WTC11 (cell line): ENCODE measurements at regions not wholly inside any gene's neighbourhood (a gene's known extent, or its start where the extent isn't known, plus 50 kb on each side); places are given as distances from the start of the nearest gene placed in this dataset.

ENCODE experiments used
- CBFB ChIP-seq: sonication (generic); formaldehyde crosslinking; IDR thresholded peaks from 2 replicates; pipeline ENCODE4 v1.8.1; 2022; ENCODE audit warnings: mild to moderate bottlenecking, low read depth, missing genetic modification reagents
- JUN ChIP-seq: sonication (generic); formaldehyde crosslinking; IDR thresholded peaks from 2 replicates; pipeline ENCODE4 v1.8.0; 2023; ENCODE audit warnings: mild to moderate bottlenecking, missing genetic modification reagents
- NFYB ChIP-seq: sonication (generic); formaldehyde crosslinking; conservative IDR thresholded peaks from 2 replicates; pipeline ENCODE4 v1.8.0; 2022; ENCODE audit warnings: low read depth, missing genetic modification reagents
- ZBTB21 ChIP-seq: sonication (generic); formaldehyde crosslinking; IDR thresholded peaks from 2 replicates; pipeline ENCODE4 v1.8.1; 2023; ENCODE audit warnings: mild to moderate bottlenecking, missing genetic modification reagents, borderline replicate concordance
- TF ChIP-seq, protein P1 (sequence below): sonication (generic); formaldehyde crosslinking; IDR thresholded peaks from 2 replicates; pipeline ENCODE4 v1.8.0; 2022; ENCODE audit warnings: mild to moderate bottlenecking, missing genetic modification reagents
- TF ChIP-seq, protein P2 (sequence below): sonication (generic); formaldehyde crosslinking; IDR thresholded peaks from 2 replicates; pipeline ENCODE4 v1.8.1; 2022; ENCODE audit warnings: low read depth, missing genetic modification reagents, borderline replicate concordance
- TF ChIP-seq, protein P3 (sequence below): sonication (generic); formaldehyde crosslinking; IDR thresholded peaks from 2 replicates; pipeline ENCODE4 v1.8.1; 2023; ENCODE audit warnings: mild to moderate bottlenecking, missing genetic modification reagents
- TF ChIP-seq, protein P4 (sequence below): fragments of 200-600 bp; IDR thresholded peaks from 2 replicates; pipeline ENCODE4 v1.8.0; 2022; ENCODE audit warnings: antibody characterized with exemption

DNA sequence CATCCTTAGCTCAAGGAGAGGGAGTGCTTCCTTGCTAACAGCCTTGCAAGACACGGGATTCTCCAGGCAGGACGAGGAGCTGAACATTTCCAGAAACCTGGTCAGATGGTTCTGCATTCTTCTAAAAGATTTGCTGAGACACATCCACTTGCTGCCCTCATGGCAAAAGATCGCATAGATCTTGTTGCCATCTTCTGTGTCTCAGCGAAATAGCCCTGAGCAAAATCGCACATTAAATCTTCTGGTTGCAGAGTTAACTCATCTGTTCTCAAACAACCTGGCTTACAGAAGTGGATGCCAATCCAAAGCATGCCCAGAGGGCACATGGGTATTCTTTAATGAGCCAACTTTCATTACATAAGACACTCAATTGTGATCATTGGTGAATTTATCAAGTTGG is 167.5 kb downstream of the PRKX start:
- TF ChIP-seq, protein P1, sequence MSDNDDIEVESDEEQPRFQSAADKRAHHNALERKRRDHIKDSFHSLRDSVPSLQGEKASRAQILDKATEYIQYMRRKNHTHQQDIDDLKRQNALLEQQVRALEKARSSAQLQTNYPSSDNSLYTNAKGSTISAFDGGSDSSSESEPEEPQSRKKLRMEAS (CRISPR knock-in tag) = no peak
- TF ChIP-seq, protein P2, sequence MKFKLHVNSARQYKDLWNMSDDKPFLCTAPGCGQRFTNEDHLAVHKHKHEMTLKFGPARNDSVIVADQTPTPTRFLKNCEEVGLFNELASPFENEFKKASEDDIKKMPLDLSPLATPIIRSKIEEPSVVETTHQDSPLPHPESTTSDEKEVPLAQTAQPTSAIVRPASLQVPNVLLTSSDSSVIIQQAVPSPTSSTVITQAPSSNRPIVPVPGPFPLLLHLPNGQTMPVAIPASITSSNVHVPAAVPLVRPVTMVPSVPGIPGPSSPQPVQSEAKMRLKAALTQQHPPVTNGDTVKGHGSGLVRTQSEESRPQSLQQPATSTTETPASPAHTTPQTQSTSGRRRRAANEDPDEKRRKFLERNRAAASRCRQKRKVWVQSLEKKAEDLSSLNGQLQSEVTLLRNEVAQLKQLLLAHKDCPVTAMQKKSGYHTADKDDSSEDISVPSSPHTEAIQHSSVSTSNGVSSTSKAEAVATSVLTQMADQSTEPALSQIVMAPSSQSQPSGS = no peak
- TF ChIP-seq JUN = no peak
- TF ChIP-seq, protein P3, sequence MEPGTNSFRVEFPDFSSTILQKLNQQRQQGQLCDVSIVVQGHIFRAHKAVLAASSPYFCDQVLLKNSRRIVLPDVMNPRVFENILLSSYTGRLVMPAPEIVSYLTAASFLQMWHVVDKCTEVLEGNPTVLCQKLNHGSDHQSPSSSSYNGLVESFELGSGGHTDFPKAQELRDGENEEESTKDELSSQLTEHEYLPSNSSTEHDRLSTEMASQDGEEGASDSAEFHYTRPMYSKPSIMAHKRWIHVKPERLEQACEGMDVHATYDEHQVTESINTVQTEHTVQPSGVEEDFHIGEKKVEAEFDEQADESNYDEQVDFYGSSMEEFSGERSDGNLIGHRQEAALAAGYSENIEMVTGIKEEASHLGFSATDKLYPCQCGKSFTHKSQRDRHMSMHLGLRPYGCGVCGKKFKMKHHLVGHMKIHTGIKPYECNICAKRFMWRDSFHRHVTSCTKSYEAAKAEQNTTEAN = no peak
- no peak for TF ChIP-seq NFYB (CRISPR knock-in tag)
- TF ChIP-seq CBFB (CRISPR knock-in tag) = no peak
- TF ChIP-seq, protein P4, sequence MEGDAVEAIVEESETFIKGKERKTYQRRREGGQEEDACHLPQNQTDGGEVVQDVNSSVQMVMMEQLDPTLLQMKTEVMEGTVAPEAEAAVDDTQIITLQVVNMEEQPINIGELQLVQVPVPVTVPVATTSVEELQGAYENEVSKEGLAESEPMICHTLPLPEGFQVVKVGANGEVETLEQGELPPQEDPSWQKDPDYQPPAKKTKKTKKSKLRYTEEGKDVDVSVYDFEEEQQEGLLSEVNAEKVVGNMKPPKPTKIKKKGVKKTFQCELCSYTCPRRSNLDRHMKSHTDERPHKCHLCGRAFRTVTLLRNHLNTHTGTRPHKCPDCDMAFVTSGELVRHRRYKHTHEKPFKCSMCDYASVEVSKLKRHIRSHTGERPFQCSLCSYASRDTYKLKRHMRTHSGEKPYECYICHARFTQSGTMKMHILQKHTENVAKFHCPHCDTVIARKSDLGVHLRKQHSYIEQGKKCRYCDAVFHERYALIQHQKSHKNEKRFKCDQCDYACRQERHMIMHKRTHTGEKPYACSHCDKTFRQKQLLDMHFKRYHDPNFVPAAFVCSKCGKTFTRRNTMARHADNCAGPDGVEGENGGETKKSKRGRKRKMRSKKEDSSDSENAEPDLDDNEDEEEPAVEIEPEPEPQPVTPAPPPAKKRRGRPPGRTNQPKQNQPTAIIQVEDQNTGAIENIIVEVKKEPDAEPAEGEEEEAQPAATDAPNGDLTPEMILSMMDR = no peak
- no peak for TF ChIP-seq ZBTB21
